Left lobe of liver (tissue), 2 donors: ENCODE measurements at regions not wholly inside any gene's neighbourhood (a gene's known extent, or its start where the extent isn't known, plus 50 kb on each side); places are given as distances from the start of the nearest gene placed in this dataset.

ENCODE experiments used
- ATAC-seq: fragments of 200-7000 bp; cut with Tn5 transposase; one replicate; pipeline ENCODE4 v1.9.1; 2020; ENCODE audit warnings: mild to moderate bottlenecking, moderate library complexity
- DNase-seq: peaks from one replicate; pipeline ENCODE4 v3.0.0-alpha.2; 2020; ENCODE audit warnings: low spot score
- donor health status: DM: no; HTN: no; CAD: no; lungs with moderate emphysema.
- donor health status: DM: no; HTN: yes; CAD: no.

DNA sequence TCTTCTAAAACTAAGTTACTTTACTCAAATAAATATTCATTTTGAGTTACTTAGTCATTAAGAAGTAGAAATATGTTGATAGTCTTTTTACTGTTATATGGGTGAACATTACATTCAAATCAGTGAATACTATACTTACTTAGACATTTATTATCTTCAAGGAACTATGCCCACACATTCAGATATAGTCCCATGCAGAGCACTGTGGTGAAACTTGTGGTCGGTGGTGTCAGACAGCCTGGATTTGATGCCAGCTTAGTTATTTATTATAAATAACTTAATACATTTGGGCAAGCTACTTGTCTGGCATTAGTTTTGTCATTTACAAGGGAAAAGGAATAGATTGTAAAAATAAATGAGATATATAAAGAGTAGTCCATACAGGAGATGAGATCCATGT is 149.5 kb downstream of the RAP2B start:
- DNase-seq (no peak), ATAC-seq (no peak)

DNA sequence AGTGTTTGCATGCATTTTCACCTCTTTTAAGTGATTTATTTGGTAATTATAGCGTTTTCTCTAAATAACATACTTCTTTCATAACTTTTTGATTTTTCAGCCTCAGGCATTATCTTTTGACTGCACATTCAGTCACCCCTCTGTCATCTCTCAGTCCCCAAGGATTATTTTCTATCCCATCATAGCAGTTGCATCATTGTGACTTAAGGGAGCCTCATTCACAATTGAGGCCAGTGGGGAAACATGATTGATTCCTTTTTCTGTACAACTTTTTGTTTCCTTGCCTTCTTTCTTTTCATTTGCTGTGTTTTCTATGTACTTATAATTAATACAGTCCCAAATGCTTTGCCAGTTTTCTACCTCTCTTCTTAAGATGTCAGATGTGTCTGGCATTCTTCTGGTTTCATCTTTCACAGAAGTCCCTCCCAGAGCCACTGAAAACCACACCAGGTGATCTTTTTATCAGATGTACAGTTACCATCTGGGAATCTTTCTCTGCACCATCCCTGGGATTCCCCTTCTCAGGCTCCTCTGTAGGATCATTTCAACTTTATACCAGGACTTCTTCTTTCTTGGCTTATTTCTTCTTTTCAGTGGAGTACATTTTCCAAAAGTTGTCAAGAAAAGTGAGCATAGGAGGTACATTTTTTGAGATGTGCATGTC is 151.4 kb downstream of the RAP2B start:
- no peak for DNase-seq

GRCh38 chr3:153314038-153314437 is 152.0 kb downstream of the RAP2B start:
- no peak for ATAC-seq
- DNase-seq = no peak

More for the DNA sequence above, 151.4 kb downstream of the RAP2B start:
- ATAC-seq = no peak

DNA sequence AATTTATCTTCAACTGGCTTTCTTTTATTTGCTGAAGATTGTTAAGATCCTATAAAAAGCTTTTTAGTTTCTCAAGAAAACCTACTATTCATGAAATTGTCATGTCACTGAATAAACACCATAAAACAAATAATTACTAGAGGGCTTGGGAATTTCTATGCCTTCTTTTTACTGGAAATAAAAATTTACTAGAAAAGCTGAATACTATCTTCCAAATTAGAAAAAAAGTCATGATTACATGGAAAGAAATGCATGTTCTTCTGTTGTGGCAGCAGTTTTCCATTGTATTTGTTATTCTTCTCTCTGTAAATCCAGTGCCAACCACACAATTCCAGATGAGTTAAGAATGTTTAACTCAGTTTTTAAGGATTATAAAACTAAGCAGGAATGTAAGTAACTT is 153.8 kb downstream of the RAP2B start:
- ATAC-seq (no peak), DNase-seq (no peak)

GRCh38 chr3:153319705-153320554 is 157.9 kb downstream of the RAP2B start:
- DNase-seq = no peak
- no peak for ATAC-seq

- DNase-seq = no peak
- ATAC-seq = no peak
Measured at GRCh38 chr3:153320585-153321128, 158.6 kb downstream of the RAP2B start.

GRCh38 chr3:153328690-153329089 is 166.7 kb downstream of the RAP2B start:
- DNase-seq (no peak), ATAC-seq (no peak)

- ATAC-seq (no peak), DNase-seq (no peak)
Measured at GRCh38 chr3:153330901-153331300, 168.9 kb downstream of the RAP2B start.

GRCh38 chr3:153331676-153332075 is 169.7 kb downstream of the RAP2B start:
- no peak for DNase-seq
- ATAC-seq = no peak

GRCh38 chr3:153334558-153334957 is 172.5 kb downstream of the RAP2B start:
- no peak for ATAC-seq
- no peak for DNase-seq

DNA sequence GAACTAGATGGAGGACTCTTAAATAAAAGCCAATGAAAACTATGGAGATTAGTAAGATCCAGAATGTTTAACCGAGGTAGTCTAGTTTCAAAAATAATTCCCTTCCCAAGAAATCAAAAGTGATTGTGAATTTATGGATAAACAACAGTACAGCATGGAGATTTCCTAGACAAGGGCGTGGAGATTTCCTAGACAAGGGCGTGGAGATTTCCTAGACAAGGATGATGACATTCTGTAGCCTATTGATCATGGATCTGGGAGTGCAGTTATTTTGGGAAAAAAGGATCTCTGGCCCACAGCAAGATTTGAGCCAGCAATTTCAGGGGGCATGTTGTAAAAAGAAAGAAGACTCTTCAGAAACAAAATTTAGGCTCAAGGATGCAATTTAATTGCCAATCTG is 175.3 kb downstream of the RAP2B start:
- DNase-seq (no peak), ATAC-seq (no peak)

GRCh38 chr3:153338487-153338886 is 176.5 kb downstream of the RAP2B start:
- DNase-seq (no peak), ATAC-seq (peak; percentile 18)

DNA sequence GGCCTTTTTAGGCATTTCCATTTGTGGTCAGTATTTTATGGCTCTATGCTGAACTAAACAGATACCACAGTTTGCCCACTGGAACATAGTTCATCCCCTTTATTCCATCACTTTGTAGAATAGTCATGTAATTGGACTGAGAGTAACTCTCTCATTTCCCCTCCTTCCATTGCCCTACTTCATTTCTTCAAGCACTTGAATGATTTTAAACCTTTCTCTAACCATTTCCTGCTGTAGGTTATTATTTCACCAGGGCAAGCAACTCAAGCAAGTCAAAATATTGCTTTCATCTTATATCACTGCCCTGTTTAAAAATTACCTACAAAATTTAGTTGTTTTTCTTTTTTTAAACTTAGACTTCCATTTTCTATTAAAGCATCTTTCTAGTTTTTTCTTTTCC is 177.0 kb downstream of the RAP2B start:
- DNase-seq = no peak
- ATAC-seq = no peak

DNA sequence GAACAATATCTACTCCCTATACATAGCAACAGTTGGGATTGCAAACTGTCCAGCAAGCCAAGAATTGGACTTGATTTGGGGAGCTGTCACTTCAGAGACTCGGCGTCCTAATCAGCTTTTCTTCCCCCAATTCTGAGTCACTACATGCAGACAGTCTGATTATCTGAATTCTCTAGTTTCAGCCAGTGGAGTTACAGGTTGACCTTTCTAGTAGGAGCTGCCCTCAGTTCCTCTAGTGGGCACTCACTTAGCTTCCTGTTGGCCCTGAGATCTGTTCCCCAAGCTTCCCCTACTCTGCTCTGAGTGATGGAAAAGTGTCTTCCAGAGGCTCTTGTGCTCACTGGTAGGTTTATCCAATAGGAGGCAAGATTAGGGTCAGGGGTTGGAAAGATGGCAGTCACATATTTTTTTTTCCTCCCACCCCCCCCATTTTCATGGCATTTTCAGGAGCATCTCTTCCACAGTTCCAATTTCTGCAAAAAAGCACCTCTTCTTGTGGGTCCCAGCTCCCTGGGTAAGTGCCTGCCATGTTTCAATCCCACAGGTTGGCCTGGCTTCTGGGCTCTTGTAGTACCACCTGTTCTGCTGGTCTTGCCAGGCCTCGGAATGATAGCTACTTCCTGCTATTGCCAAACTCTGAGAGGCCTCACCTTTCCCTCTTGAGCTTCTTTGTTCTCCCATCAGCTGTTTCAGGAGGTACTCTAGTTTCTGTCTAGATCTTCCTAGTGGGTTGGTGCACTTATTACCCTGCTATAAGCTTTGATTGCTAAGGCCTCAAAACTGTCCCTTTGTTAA is 182.2 kb downstream of the RAP2B start:
- DNase-seq = no peak
- ATAC-seq = no peak

DNA sequence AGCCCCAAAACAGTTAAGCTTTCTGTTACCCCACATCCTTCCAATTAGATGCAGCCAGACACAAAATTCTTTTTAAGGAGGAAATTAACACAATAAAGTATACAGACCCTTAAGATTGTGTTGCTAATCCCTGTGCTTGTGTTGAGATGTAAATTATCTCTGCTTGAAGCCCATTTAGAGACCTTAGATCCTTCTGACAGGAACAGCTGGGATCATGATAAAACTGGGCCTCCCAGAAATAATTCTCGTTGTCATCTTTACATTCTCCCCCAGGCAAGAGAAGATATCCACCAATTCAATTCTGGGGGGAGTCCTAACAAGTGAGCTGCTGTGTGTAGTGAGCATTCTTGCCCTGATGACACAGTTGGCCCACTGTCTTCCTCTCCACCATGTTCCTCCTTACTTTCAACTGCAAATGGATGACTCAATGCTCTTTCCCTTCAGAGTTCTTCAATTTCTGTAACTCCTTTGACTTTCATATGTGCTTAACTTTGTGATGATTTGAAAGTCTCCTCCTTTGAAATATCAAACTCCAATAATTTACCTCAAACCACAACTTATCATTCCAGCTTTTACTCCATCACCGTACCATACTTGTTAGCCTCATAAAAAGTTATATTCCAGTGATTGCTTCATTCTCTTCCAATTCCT is 186.6 kb downstream of the RAP2B start:
- DNase-seq (no peak), ATAC-seq (no peak)

DNA sequence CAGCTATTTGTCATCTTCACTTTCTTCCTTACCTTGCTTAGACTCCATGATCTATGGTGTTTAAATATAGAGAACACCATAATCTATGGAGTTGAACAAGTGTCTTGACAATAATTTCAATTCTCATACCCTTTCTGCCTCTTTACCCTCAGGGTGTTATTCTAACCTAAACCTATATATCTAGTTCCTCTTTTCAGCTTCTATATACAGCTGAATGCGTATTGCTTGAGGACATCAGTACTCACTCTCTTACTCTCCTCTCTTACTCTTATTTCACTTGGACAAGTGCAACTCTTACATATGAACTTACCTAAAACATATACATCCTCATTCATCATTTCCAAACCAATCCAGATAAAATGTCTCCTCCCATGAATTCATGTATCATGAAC is 187.1 kb downstream of the RAP2B start:
- no peak for ATAC-seq

GRCh38 chr3:153350420-153350819 is 188.4 kb downstream of the RAP2B start:
- DNase-seq (no peak), ATAC-seq (no peak)

More for the DNA sequence above, 187.1 kb downstream of the RAP2B start:
- DNase-seq = no peak

DNA sequence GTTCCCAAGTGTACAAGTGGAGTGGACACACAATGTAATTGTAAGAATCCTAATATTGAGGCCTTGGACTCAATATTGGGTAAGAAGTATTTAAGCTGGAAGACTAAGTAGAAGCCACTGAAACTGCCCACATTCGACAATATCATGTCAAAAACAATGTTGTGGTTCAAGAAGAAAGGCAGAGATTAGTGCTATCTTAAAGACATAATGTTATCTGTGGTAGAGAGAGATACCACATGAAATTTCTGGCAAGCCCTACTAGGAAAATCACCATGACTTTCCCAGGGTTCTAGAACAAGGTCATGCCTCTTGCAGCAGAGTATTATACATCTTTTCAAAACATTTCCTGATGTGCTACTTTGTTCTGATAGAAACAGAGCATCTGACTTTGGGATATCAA is 192.6 kb downstream of the RAP2B start:
- no peak for DNase-seq
- ATAC-seq = no peak

DNA sequence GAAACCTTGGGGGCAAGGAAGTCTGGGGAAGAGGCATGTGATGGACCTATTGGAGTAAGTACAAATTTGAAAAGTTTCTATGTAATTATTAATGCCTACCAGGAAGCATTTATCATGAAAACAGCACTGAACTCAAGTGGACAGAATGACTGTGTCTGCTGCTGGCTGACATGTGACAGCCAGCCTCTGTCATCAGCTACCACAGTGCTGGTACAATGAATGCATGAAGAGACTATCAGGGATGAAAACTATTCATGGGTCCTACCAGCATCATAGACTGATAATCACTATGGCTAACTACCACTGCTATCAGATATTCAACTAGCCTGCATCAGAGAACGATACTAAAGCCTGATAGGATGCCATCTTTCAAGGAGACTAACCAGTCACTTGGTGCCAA is 193.5 kb downstream of the RAP2B start:
- DNase-seq = no peak
- ATAC-seq = no peak

DNA sequence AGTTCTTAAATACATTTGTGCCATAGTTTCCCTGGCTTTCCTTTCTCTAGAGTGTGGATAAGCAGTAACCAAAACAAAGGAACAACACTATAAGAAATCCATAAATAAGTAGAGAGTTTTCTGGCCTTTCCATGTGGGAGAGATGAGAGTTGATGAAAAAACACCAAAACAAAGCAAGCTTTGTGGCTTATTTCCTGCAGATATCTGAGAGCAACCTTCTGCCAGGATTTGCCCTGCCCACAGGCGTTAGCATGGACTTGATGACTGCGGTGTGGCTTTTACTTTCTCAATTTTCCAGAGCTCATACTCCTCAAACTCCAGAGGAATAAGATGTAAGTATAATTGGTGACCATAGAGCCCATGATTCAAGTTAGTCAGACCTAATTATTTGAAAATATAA is 194.9 kb downstream of the RAP2B start:
- ATAC-seq = no peak

GRCh38 chr3:153357436-153357835 is 195.4 kb downstream of the RAP2B start:
- ATAC-seq (no peak), DNase-seq (no peak)

More for the DNA sequence above, 194.9 kb downstream of the RAP2B start:
- DNase-seq = no peak
